Fibroblast of skin of scalp (primary cell): ENCODE measurements at regions not wholly inside any gene's neighbourhood (a gene's known extent, or its start where the extent isn't known, plus 50 kb on each side); places are given as distances from the start of the nearest gene placed in this dataset.

Experiments used
- DNase-seq: peaks from one replicate; pipeline ENCODE4 v3.0.0-alpha.2; 2013

GRCh38 chr22:48578138-48579042 is 1249.3 kb downstream of the BRD1 start:
- DNase-seq: no peak

DNA sequence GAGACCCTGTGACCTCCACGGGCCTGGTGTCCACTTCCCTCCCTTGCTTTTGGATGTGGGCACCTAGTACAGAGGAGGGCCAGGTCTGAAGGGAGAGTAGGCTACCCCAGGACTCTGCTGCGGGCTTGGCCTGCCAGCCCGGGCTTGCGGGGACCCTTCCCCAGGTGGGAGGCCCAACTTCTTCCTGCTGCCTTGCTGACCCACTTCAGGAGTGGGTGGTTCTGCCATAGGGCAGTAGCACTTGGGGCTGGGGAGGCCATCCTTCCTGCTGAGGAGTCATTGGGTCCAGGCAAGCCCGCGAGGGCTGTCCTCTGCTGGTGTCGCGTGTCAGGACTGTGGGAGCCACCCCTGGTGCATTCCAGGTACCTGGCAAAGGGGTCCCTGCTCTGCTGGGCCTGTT is 1250.0 kb downstream of the BRD1 start:
- no peak for DNase-seq

DNA sequence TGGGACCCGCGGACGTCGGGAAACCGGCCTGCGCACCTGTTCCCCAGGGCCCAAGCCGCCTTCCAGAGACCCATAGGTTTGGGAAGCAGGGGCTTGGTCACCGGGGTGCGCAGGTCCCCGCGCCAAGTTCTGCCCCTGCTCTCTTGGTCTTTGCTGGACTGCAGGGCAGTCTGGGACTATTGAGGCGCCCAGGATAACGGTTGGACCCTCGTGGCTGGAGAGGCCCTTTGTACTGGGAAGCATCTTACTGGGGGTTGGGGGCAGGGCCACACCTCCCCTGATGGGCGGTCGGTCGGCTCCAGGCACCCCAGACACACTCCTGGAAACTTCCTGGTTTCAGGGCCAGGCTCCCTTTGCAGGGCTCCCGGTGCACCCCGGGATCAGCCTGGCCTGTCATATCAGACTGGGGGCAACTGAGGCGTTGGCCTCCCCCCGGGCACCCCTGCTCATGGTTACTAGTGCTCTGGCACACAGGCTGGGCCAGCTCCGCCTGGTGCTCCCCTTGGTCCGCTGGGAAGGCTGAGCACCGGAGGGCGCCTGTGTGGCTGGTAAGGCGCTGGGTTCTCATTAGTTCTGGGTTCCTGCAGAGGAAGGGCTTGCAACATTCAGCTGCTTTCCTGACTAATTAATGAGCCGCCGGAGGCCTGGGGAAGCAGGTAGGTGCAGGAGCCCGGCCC is 1250.5 kb downstream of the BRD1 start:
- DNase-seq: peak; percentile 35

DNA sequence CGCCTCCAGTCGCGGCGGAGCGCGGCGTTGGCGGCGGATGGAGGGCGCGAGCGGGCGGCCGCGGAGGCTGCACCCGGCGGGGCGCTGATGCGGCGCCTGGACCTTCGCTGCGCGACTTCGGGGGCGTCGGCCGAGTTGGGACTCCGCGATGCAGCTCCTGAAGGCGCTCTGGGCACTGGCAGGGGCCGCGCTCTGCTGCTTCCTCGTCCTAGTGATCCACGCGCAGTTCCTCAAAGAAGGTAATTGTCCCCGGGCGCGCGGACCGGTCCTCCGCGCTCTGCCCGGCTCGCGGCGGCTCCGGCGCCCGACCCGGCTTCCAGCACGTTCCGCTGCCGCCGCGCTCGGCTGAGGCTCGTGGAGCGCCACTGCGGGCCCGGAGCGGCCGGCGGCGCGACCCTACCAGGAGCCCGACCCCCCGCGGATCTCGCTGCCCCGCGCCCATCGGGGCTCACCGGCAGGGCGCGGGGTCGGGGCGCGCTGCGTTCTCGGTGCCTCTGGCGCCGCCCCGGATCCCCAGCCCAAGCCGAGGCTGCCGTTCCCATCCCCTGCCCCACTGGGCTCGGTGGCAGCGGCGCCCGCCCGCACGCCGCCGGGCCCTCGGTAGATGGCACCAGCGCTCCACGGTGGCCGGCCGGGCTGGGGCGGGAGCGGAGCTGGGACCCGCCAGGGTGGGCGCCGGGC is 1251.2 kb downstream of the BRD1 start:
- peak; percentile 48 for DNase-seq

GRCh38 chr22:48575618-48576332 is 1251.9 kb downstream of the BRD1 start:
- no peak for DNase-seq

- DNase-seq: peak; percentile 79
Measured at GRCh38 chr22:48574776-48575617, 1252.7 kb downstream of the BRD1 start.

DNA sequence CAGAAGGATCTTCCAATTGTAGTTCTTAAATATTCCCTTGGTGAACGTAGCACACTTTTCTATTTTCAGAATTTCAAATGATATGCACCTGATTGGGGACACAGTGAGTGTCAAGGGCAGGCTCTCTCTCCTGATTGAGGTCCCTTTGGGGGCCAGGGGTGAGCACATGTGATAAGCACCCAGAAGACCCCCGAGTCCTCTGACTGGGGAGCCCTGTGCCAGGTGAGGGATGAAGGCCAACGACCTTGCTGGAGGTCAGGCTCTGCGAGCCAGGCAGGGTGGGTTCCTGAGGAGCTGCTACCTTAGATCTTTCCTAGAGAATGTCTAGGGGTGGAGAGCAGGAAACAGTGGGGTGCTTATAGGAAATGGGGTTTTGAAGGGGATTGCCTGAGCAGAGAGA is 1253.9 kb downstream of the BRD1 start:
- no peak for DNase-seq

DNA sequence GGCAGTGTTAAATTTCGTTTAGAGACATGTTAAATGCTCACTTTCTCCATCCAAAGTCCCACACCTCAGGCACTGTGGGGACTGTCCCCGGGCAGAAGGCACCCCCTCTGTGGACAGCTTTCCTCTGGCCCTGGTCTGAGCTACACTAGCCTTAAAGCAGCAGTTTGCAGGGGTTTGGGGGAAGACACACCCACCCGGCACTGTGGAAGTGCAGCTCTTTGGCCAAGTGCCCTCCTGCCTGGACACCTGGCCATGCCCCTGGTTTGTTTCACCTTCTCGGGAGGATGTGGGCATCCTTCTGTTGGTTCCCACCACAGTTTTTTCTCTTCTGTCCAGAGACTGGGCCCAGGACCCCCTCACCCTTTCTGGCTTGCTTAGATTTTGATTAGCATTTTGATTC is 1254.7 kb downstream of the BRD1 start:
- no peak for DNase-seq

- DNase-seq: no peak
Measured at GRCh38 chr22:48570912-48571311, 1256.8 kb downstream of the BRD1 start.

DNA sequence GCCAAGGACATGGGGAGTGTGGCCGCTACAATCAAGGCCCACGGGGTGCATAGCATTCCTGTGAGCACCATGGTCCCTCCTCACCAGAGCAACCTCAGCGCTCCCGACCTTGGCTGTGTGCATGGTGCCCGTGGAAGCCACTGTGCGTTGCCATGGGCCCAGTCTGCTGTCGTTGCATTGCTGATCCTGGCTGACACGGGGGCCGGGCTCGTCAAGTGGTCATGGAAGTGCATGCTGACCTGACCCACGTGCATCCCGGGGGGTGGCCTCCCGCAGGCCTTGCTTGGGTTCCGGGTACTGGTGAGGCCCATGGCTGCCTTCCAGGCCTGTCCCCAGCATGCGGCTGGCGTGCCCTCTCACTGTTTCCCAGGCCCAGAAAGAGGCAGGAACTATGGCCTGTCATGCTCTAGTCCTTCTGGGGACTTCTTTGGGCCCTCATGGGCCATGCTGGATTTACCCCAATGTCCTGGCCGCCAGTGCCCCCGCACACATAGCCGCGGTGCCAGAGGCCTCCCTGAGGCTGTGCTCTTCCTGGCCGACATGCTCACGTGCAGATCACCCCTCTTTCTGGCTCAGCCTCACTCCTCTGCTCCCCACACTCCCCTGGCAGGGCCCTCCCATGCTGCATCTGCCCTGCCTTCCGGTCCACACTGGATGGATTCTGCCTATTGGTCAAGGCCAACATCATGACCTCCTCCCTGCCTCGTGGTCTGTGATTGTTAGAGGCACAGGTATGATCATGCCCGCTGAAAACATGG is 1258.0 kb downstream of the BRD1 start:
- DNase-seq: no peak

- DNase-seq: no peak
Measured at GRCh38 chr22:48568736-48569330, 1258.8 kb downstream of the BRD1 start.

DNA sequence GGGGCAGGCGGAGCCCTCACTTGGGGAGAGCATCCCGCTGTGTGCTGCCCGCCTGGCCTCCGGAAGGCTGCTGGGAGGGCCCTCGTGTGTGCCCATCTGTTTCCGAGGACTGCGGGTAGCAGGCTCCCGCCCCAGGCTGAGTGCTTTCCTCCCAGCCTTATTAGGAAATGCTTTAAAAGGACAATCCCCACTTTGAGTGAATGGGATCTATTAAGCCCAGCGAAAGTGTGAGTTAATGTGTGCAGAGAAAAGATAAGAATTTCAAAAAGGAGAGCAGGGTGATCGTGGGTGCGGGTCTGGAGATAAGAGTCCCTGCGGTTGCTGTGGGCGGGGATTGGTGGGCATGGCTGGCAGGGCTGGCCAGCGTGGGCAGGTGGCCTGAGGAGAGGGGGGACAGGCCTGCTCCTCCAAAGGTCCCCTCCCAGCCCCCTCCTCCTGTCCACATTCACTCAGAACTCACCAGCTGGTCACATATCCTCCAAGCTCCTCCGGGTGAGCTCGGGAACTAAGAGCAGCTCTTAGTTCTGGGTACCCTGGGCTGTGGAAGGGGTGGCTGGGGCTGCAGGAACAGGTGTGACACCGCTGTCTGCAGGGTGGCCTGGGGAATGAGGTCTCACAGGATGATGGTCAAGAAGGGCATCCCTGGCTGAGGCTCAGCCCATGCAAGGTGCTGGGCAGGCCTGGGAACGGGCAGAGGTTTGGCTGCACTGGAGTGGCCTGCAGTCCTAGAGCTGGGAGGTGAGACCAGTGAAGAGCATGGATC is 1260.3 kb downstream of the BRD1 start:
- peak; percentile 73 for DNase-seq

DNA sequence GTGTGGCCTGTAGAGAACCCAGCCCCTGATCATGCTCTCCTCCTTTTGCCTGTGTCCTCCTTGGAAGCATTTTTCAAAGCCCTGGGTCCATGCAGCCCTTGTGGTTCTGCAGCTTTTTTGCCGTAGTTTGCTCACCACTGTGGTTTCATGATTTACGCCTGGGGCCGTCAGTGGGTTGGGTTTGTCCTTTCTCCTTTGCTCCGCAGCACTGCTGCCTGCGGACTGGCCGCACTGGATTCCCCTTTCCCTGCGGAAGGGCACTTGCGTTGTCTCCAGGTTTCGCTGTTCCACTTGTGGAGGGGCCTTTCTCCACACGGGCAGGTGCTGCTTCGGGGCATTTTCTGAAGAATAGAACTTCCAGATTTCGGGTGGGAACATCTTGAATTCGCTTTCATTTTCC is 1260.9 kb downstream of the BRD1 start:
- peak; percentile 33 for DNase-seq

DNA sequence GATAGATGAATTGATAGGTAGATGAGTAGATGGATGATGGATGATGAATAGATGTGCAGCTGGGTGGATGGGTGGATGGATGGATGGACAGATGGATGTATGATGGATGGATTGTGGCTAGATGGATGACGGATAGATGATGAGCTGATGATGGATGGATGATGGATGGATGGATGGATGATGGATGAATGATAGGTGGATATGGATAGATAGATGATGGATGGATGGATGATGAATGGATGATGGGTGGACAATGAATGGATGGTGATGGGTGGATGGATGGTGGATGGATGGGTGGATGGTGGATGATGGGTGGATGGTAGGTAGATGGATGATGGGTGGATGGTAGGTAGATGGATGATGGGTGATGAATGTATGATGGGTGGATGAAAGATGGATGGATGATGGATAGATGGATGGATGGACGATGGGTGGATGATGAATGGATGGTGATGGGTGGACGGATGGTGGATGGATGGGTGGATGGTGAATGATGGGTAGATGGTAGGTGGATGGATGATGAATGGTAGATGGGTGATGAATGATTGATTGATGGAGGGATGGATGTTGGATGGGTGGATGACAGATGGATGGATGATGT is 1261.7 kb downstream of the BRD1 start:
- no peak for DNase-seq

GRCh38 chr22:48564995-48565394 is 1262.7 kb downstream of the BRD1 start:
- DNase-seq: no peak

GRCh38 chr22:48563966-48564330 is 1263.7 kb downstream of the BRD1 start:
- no peak for DNase-seq

DNA sequence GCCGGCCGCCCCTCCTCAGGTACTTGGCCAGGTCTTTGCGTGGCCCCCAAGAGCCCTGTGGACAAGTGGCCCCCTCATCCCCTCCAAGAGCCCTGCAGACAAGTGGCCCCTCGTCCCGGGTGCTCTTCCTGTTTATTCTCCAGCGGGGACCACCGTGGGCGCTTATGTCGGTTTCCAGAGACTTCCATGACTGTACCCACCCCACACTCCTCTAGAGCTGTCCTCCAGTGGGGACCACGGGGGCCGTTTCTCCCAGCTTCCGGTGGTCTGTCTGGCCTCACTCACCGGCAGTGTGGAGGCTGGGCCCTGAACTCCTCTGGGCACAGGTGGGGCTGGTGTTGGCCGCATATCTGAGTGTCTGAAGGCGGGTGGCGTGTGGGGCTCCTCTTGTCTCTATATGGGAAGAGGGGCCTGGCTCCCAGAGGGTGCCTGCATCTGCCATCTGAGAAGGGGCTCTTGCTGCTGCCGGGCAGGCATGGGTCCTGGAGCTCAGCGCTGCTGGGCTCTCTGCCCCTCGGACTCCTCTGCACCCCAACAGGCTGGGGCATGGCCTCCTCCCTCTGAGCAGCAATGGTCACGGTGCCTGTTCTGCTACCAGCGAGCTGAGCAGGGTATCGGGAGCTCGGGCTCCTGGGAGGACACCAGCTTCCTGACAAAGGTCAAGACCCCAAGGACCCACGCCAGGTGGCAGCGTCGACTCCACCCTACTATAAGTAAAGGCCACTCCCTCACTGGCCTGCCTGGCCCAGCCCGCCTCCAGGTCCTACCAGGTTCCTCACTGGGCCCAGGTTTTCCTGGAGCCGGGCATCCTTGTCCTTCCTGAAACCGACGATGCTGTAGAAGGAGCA is 1264.3 kb downstream of the BRD1 start:
- DNase-seq: no peak

GRCh38 chr22:48561676-48562075 is 1266.0 kb downstream of the BRD1 start:
- no peak for DNase-seq
